GM19023 (cell line): ENCODE measurements at regions not wholly inside any gene's neighbourhood (a gene's known extent, or its start where the extent isn't known, plus 50 kb on each side); places are given as distances from the start of the nearest gene placed in this dataset.
"Not testable (repeated sequence)": the region's sequence is repeated elsewhere in the genome, so short reads cannot be mapped to it uniquely, and the experiment has no call there.

ENCODE experiments used
- ATAC-seq: cut with Tn5 transposase; IDR thresholded peaks from one replicate; pipeline ENCODE4 v1.9.1; 2021; ENCODE audit warnings: mild to moderate bottlenecking, moderate library complexity; ENCODE audit not compliant: unreplicated experiment

DNA sequence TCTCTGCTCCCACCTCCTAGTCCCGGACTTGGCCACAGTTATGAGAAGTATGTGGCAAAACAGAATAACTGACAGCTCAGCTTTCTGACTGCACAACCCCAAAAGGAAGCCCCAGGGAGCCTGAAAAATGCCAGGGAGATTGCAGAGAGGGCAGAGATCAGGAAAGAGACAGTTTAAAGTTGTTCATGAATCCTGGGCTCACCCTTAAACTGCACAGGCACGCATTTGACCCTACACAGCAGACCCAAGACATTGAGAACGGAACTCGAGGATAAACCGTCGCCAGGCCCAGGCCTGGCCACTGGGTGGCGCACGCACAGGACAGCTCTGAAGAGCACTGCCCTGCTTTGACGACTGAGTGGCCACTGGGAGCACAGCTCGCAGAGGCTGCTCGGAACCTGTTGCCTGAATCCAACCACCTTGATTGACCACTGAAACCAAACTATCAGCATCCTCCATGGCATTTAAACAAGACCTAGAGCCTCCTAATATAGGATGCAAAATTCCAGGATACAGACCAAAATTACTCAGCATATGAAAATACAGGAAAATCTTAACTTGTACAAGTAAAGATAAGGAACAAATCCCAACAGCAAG, 114.0 kb downstream of the C16orf95 start:
- ATAC-seq, result no peak

GRCh38 chr16:87206646-87207451, 110.3 kb downstream of the C16orf95 start:
- no peak for ATAC-seq

DNA sequence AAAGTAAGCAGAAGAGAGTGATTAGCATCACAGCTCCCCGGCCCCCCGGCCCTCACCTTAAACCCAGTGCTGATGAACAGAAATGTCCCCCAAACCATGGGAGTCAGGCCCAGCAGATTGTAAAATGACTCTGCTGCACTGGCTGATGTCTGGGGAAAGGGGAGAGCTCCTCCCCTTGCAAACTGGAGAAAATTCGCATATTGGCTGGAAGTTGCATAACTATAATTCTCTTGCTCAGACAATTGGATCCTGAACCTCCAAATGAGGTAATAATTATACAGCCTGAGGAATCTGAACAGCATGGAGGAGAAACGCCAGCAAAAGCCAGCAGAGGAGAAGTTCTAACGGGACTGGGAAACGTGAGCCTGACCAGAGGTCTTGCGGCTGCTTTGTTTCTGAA, 109.7 kb downstream of the C16orf95 start:
- ATAC-seq, result no peak

- ATAC-seq, result no peak
These were observed 109.2 kb downstream of the C16orf95 start for GRCh38 chr16:87207965-87208364.

DNA sequence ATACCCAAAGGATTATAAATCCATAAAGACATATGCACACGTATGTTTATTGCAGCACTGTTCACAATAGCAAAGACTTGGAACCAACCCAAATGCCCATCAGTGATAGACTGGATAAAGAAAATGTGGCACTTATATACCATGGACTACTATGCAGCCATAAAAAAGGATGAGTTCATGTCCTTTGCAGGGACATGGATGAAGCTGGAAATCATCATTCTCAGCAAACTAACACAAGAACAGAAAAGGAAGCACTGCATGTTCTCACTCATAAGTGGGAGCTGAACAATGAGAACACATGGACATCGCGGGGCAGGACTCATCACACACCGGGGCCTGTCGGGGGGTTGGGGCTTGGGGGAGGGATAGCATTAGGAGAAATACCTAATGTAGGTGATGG, 108.2 kb downstream of the C16orf95 start:
- ATAC-seq, result not testable (repeated sequence)

DNA sequence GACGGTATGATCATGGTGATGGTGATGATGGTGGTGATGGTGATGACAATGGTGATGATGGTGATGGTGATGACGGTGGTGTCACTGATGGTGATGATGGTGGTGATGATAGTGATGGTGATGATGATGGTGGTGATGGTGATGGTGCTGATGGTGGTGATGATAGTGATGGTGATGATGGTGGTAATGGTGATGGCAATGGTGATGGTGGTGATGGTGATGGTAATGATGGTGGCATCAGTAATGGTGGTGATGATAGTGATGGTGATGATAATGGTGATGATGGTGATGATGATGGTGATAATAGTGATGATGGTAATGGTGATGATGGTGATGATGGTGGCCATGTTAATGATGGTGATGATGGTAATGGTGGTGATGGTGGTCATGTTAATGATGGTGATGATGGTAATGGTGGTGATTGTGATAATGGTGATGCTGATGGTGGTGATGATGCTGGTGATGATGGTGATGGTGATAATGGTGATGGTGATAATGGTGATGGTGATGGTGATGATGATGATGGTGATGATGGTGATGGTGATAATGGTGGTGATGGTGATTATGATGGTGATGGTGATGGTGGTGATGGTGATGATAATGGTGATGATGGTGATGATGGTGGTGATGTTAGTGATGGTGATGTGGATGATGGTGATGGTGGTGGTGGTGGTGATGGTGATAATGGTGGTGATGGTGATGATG, 107.2 kb downstream of the C16orf95 start:
- no peak for ATAC-seq

GRCh38 chr16:87210894-87211293, 106.3 kb downstream of the C16orf95 start:
- no peak for ATAC-seq

GRCh38 chr16:87212026-87212425, 105.2 kb downstream of the C16orf95 start:
- no peak for ATAC-seq

DNA sequence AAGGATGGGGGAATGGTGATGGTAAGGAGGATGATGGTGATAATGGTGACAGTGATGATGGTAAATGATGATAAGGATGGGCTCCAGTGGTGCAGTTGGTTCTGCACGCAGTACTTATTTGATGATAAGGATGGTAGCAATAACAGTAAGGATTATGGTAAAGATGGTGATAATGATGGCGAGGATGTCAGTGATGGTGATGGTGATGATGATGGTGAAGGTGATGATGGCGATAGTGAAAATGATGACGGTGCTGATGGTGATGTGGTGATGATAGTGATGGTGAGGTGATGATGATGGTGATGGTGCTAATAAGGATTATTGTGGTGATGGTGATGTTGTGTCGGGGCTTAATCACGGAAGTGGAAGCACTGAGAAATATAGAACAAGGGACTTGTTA, 103.7 kb downstream of the C16orf95 start:
- ATAC-seq, result no peak

- ATAC-seq, result no peak
These were observed 100.9 kb downstream of the C16orf95 start for GRCh38 chr16:87216148-87216840.

DNA sequence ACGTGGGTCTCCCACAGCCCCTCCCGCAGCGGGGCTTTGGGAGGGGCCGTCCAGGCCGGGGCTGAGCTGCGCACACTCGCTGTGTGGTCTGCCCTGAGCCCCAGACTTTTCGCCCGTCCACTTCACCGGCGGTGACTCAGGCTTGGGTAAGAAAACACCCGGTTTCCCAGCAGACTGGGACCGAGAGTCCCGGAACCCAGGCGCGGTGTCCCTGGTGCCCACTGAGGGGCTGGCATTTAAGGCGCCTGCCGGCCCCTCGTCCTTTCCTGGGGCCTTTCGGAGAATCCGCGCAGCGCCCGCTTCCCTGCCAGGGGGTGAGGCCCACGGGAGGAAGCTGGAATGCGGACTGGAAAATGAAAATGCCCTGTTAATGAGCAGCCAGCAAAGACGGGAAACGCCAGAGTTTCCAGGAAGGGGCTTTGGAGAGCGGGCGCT, 100.3 kb downstream of the C16orf95 start:
- no peak for ATAC-seq

- not testable (repeated sequence) for ATAC-seq
These were observed 99.4 kb downstream of the C16orf95 start for GRCh38 chr16:87217802-87218201.

- ATAC-seq, result no peak
These were observed 98.7 kb downstream of the C16orf95 start for GRCh38 chr16:87218281-87219055.

DNA sequence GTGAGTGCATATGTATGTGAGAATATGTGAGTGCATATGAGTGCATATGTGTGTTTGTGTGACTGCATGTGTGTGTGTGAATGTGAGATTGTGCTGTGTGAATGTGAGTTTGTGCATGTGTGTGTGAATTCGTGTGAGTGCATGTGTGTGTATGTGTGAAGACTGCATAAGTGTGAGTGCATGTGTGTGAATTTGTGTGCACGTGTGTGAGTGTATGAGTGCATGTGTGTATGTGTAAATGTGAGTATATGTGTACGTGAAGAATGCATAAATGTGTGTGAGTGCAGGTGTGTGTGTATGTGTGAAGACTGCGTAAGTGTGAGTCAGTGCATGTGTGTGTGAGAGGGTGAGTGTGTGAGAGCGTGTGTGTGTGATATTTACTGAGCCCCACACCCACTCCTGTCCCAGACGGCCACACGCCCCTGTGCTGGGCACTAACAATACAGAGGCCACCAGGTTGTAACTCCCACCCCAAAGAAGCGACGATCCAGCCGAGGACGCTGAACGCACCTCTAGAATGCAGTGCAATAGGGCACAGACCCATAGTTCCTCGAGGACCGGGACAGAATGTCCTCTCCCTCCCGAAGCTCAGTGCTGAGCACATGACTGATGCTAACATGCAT, 97.8 kb downstream of the C16orf95 start:
- no peak for ATAC-seq

- no peak for ATAC-seq
These were observed 95.6 kb downstream of the C16orf95 start for GRCh38 chr16:87221633-87222032.

GRCh38 chr16:87222335-87222734, 94.9 kb downstream of the C16orf95 start:
- ATAC-seq, result no peak

DNA sequence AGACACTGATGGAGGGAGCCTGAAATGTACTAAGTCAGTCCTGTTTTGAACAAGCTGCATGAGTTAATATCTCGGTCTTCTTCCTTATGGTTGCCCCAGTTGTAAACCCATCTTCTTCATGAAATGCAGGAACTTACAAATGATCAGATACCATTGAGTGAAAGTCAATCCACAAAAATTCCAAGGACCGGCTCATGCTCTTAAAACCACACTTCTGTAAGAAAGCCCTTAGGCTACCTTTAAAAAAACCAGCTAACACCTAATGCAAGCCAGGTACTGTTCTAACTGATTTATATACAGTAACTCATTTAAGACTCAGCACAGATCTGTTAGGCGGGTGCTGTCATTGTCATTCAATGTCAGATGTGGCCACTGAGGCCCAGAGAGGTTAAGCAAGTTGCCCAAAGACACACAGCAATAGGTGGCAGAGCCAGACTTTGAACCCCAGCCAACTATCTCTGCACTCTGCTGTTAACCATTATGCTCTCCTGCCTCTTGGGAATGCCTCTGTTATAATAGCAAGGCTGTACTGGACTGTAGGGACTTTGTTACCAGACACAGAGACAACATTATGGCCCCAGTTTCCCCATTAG, 93.4 kb downstream of the C16orf95 start:
- ATAC-seq, result no peak

- no peak for ATAC-seq
These were observed 90.3 kb downstream of the C16orf95 start for GRCh38 chr16:87226926-87227295.

DNA sequence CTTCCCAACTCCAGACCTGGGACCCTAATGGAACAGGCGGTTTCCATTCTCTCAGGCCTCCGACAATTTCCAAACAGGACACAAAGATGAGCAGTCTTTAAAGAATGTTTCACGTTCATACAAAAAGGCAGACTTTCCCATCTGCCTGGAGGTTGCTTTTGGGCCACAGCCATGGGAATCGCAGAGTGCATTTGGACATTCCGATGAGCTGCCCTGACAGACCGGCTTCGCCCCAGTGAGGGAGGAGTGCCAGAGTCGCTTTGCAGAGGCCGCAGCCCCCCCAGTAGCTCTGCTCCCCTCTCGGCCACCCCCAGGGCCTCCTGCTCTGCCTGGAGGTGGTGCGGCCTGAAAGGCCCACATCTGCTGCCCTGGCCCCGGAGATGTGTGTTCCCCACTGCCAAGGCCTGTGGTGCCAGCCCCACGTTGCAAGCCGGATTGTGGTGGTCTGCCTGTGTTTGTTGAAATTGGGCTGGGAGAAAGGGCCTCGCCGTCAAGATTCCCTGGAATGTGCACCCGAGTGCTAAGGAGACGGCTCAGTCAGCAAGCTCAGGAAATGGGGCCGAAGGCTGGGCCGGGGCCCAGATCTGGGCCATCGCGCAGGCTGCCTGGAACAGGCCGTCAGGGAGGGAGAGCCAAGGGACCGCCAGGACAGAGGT, 89.8 kb downstream of the C16orf95 start:
- no peak for ATAC-seq
